ENCODE measurements at regions not wholly inside any gene's neighbourhood (a gene's known extent, or its start where the extent isn't known, plus 50 kb on each side); places are given as distances from the start of the nearest gene placed in this dataset.

GRCh38 chr1:217196616-217197015, 434.3 kb downstream of the GPATCH2 start:
- no peak for FAIRE-seq

DNA sequence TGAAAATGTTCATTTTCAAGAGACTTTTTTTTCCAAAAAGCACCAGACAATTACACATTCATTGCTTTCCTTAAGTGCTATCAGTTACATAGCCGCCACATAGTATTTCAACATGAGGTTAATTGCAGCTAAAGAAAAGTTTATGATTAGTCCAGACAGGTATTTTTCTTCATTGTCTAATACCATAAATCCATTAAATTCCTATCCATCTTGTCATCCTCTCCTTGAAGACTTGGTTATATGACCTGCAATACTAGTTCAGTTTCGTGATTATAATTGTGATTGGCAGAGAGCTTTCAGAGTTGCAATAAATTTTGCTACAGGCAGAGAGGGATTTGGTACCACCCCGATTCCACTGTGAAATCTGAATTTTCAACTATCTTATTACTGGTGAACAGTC, 437.7 kb downstream of the GPATCH2 start:
- FAIRE-seq, result no peak

- FAIRE-seq, result no peak
These were observed 439.4 kb downstream of the GPATCH2 start for GRCh38 chr1:217191441-217191840.

GRCh38 chr1:217190359-217190758, 440.5 kb downstream of the GPATCH2 start:
- no peak for FAIRE-seq

GRCh38 chr1:217189362-217189761, 441.5 kb downstream of the GPATCH2 start:
- FAIRE-seq, result no peak

GRCh38 chr1:217188280-217189237, 442.3 kb downstream of the GPATCH2 start:
- FAIRE-seq, result no peak

- no peak for FAIRE-seq
These were observed 444.2 kb downstream of the GPATCH2 start for GRCh38 chr1:217186664-217187063.

- no peak for FAIRE-seq
These were observed 446.0 kb downstream of the GPATCH2 start for GRCh38 chr1:217184854-217185253.

GRCh38 chr1:217182992-217183391, 447.9 kb downstream of the GPATCH2 start:
- no peak for FAIRE-seq

DNA sequence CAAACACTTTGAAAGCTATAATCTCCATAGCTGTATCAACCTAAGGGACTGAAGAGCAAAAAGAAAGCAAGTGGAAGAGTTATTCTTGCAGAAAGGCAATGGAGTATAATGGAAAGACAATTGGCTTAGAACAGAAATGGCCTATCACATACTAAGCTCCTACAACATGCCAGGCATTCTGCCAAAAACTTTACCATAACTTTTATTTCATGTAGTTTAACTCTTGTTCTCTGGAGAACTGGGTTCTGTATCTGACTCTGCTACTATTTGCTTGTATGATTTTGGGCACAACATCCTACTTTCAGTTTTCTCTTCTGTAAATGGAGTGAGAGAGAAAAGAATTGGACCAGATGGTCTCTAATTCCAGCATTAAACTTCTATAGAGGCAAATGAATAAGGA, 449.1 kb downstream of the GPATCH2 start:
- no peak for FAIRE-seq

GRCh38 chr1:217181176-217181746, 449.6 kb downstream of the GPATCH2 start:
- FAIRE-seq, result peak; percentile 98

GRCh38 chr1:217180443-217180842, 450.4 kb downstream of the GPATCH2 start:
- FAIRE-seq, result no peak

DNA sequence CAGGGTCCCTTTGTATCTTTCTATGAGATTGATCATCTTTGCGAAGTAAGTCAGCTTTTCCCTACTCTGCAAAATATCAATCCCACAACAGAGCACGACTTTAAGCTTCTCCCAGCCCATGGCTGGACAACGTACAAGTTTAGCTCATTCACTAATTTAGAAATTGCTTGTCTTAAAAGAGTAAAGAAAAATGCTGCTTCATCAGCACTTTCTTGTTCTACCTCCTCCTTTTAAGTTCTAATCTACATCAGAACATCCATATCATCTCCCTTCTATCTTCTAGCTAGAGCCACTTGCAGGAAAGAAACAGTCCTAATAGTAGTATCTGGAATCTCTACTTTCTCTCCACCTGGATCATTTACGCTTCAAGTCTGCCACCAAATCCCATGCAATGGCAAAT, 441.2 kb upstream of the ESRRG start:
- no peak for FAIRE-seq

DNA sequence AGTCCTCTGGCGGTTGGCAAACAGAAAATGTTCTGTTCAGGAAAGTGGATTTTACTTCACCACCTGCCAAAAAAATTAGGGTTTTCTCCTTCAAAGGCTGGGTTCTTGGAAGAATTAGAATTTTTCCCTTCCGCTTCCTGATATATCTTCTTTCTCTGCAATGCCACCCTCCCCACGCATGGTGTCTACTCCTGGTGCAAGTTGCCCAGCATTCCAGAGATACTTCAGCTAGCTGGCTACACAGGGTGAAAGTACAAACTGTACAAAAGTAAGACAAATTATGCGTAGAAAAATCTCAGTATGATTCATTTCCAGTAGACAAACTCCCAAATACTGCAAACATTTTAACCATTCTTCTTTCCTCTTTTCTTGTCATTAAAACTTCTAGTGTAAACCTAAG, 430.1 kb upstream of the ESRRG start:
- FAIRE-seq, result no peak

DNA sequence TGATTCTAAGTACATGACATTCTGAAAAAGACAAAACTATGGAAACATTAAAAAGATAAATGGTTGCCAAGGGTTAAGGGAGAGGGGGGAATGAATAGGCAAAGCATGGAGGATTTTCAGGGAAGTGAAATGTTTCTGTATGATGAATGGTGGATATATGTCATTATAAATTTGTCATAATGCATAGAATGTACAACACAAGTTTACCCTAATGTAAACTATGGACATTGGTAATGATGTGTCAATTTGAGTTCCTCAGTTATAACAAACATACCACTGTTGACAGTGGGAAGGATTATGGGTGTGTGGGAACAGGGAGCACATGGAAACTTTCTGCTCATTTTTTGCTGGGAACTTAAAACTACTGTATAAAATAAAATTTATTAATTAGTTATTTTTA, 427.1 kb upstream of the ESRRG start:
- no peak for FAIRE-seq

DNA sequence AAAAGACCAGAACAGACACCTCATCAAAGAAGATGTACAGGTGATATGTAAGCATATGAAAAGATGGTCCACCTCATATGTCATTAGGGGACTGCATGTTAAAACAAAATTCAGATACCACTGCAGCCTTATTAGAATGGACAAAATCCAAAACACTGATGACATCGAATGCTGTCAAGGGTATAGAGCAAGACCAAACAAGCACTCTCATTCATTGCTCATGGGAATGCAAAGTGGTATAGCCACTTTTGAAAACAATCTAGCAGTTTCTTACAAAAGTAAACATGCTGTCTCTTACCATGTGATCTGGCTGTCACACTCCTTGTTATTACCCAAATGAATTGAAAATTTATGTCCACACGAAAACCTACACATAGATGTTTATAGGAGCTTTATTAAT, 426.6 kb upstream of the ESRRG start:
- FAIRE-seq, result no peak

- no peak for FAIRE-seq
These were observed 418.5 kb upstream of the ESRRG start for GRCh38 chr1:217141711-217142110.

- FAIRE-seq, result no peak
These were observed 417.0 kb upstream of the ESRRG start for GRCh38 chr1:217140041-217140901.

GRCh38 chr1:217139513-217139912, 416.3 kb upstream of the ESRRG start:
- FAIRE-seq, result no peak

- no peak for FAIRE-seq
These were observed 415.7 kb upstream of the ESRRG start for GRCh38 chr1:217138799-217139466.

GRCh38 chr1:217138173-217138765, 415.0 kb upstream of the ESRRG start:
- no peak for FAIRE-seq

GRCh38 chr1:217137210-217137881, 414.1 kb upstream of the ESRRG start:
- FAIRE-seq, result no peak
